K562 (cell line): ENCODE measurements at regions not wholly inside any gene's neighbourhood (a gene's known extent, or its start where the extent isn't known, plus 50 kb on each side); places are given as distances from the start of the nearest gene placed in this dataset.
A peak's percentile ranks its signal among the peaks of the same experiment; 100 is the strongest.

Experiments
- CHD2 ChIP-seq: IDR thresholded peaks from 2 replicates; pipeline ENCODE4 v1.6.1; 2011; ENCODE audit warnings: low read depth, low read length
- CREB1 ChIP-seq, 2 experiments: sonication (generic) in 1 of 2; formaldehyde crosslinking in 1 of 2; IDR thresholded peaks; 2 replicates each; pipeline versions ENCODE4 v1.6.1 to v1.8.0; 2012 to 2022; ENCODE audit warnings: inconsistent platforms in 1 of 2, mild to moderate bottlenecking in 1 of 2, missing genetic modification reagents in 1 of 2, moderate library complexity in 1 of 2
- CREM ChIP-seq: IDR thresholded peaks from 2 replicates; pipeline ENCODE4 v1.6.1; 2014; ENCODE audit warnings: antibody characterized with exemption, low read depth
- DNMT1 ChIP-seq: fragments of 450-650 bp; IDR thresholded peaks from 2 replicates; pipeline ENCODE4 v1.6.1; 2016; ENCODE audit warnings: antibody characterized with exemption, mild to moderate bottlenecking
- ESRRA ChIP-seq: fragments of 450-650 bp; IDR thresholded peaks from 2 replicates; pipeline ENCODE4 v1.6.1; 2014; ENCODE audit warnings: low read depth, mild to moderate bottlenecking, moderate library complexity, borderline replicate concordance
- EWSR1 ChIP-seq: fragments of 450-650 bp; IDR thresholded peaks from 2 replicates; pipeline ENCODE4 v1.6.1; 2018; ENCODE audit warnings: borderline replicate concordance, mild to moderate bottlenecking, low read depth, moderate library complexity; ENCODE audit not compliant: partially characterized antibody
- GTF2F1 ChIP-seq: IDR thresholded peaks from 2 replicates; pipeline ENCODE4 v1.6.1; 2011; ENCODE audit warnings: low read depth, low read length, improper control_type of control experiment
- HDAC1 ChIP-seq, 2 experiments: fragments of 450-650 bp; IDR thresholded peaks; 2 replicates each; pipeline ENCODE4 v1.6.1; 2016 to 2017; ENCODE audit warnings: inconsistent platforms in 1 of 2, mild to moderate bottlenecking in 1 of 2, moderate library complexity in 1 of 2
- MIER1 ChIP-seq: fragments of 450-650 bp; IDR thresholded peaks from 2 replicates; pipeline ENCODE4 v1.6.1; 2016; ENCODE audit warnings: antibody characterized with exemption, mild to moderate bottlenecking, low read depth
- RUNX1 ChIP-seq: sonication (generic); IDR thresholded peaks from 2 replicates; pipeline ENCODE4 v1.6.1; 2016; ENCODE audit warnings: antibody characterized with exemption, low read depth
- SRSF9 ChIP-seq: fragments of 200-400 bp; formaldehyde crosslinking; IDR thresholded peaks from 2 replicates; pipeline ENCODE4 v1.6.1; 2017; ENCODE audit warnings: low read depth, low read length, borderline replicate concordance
- ZNF134 ChIP-seq: fragments of 250-450 bp; sonication (Bioruptor Pico); conservative IDR thresholded peaks from 2 replicates; pipeline ENCODE4 v1.4.0; 2020
- ZNF224 ChIP-seq: sonication (generic); formaldehyde crosslinking; IDR thresholded peaks from 2 replicates; pipeline ENCODE4 v1.8.0; 2022; ENCODE audit warnings: mild to moderate bottlenecking, missing genetic modification reagents
- ZSCAN29 ChIP-seq: fragments of 450-650 bp; IDR thresholded peaks from 2 replicates; pipeline ENCODE4 v1.6.1; 2017
- TF ChIP-seq, protein P1 (sequence below): fragments of 450-650 bp; IDR thresholded peaks from one replicate; pipeline ENCODE4 v1.6.1; 2018; ENCODE audit warnings: mild to moderate bottlenecking, moderate library complexity; ENCODE audit not compliant: partially characterized antibody
- TF ChIP-seq, protein P2 (sequence below): sonication (generic); formaldehyde crosslinking; IDR thresholded peaks from 2 replicates; pipeline ENCODE4 v1.8.1; 2023; ENCODE audit warnings: mild to moderate bottlenecking, missing genetic modification reagents
- TF ChIP-seq, protein P3 (sequence below): sonication (generic); formaldehyde crosslinking; IDR thresholded peaks from 2 replicates; pipeline ENCODE4 v1.8.1; 2023; ENCODE audit warnings: missing genetic modification reagents, mild to moderate bottlenecking, borderline replicate concordance
- TF ChIP-seq, protein P4 (sequence below): fragments of 450-650 bp; IDR thresholded peaks from 2 replicates; pipeline ENCODE4 v1.6.1; 2016; ENCODE audit warnings: missing biosample characterization, missing genetic modification characterization

DNA sequence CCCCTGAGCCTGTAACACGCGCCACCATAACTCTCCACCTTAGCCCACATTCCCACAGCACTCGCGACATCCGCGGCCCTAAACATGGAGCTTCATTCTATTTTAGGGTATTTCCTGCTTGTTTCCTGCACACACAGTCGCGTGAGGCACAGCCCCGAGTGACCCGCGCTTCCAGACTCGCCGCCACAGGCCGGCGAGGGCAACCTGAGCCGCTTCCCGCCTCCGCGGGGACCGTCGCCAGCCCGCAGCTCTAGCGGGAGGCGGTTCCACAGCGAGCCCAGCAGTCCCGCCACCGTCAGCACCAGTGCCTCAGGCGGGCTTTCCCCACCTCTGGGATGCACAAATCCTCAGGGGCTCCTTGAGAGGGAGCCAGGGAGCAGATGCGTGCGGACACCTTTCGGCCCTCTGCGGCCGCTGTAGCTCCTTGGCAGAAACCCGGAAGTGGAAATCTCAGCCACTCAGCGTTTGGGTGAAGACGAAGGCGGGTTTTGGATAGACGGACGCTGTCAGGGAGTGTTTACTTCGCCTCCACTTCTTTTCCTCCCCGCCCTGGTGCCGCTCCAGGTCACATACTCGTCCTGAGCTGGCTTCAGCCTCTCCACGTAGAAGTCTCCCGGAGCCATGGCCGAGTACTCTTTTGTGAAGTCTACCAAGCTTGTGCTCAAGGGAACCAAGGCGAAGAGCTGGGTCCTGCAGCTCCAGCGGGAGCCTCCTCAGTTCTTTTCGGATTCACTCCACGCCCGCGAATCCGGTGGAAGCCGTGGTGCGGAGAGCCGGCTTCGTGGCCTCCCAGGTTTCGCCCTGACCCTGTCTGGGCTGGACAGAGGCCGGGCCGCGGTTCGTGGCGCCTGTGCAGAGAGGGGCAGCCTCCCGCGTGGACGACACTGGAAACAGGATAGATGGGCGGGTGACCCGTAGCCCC is 2177.4 kb upstream of the DEFB115 start (continued):
- TF ChIP-seq ESRRA (no peak), MIER1 (no peak), SRSF9 (no peak), HDAC1 (IDR thresholded peaks at IDR 0.05) (peak in 1 of 2 experiments; percentile 21; a peak in 2 of 4 replicates), CHD2 (no peak), CREM (peak; percentile 46; the same call in 1 of the 2 replicates), CREB1 (IDR thresholded peaks at IDR 0.05) (0 out of 2 replicates have a peak, but pooled peaks have one; percentile 10), CREB1 (CRISPR knock-in tag; IDR thresholded peaks at IDR 0.05) (no peak), DNMT1 (no peak), ZSCAN29 (no peak), GTF2F1 (0 out of 2 replicates have a peak, but pooled peaks have one; percentile 17), ZNF224 (CRISPR knock-in tag) (no peak), RUNX1 (no peak), EWSR1 (no peak), ZNF134 (no peak)
- TF ChIP-seq, protein P1, sequence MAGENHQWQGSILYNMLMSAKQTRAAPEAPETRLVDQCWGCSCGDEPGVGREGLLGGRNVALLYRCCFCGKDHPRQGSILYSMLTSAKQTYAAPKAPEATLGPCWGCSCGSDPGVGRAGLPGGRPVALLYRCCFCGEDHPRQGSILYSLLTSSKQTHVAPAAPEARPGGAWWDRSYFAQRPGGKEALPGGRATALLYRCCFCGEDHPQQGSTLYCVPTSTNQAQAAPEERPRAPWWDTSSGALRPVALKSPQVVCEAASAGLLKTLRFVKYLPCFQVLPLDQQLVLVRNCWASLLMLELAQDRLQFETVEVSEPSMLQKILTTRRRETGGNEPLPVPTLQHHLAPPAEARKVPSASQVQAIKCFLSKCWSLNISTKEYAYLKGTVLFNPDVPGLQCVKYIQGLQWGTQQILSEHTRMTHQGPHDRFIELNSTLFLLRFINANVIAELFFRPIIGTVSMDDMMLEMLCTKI = no peak
- TF ChIP-seq, protein P2, sequence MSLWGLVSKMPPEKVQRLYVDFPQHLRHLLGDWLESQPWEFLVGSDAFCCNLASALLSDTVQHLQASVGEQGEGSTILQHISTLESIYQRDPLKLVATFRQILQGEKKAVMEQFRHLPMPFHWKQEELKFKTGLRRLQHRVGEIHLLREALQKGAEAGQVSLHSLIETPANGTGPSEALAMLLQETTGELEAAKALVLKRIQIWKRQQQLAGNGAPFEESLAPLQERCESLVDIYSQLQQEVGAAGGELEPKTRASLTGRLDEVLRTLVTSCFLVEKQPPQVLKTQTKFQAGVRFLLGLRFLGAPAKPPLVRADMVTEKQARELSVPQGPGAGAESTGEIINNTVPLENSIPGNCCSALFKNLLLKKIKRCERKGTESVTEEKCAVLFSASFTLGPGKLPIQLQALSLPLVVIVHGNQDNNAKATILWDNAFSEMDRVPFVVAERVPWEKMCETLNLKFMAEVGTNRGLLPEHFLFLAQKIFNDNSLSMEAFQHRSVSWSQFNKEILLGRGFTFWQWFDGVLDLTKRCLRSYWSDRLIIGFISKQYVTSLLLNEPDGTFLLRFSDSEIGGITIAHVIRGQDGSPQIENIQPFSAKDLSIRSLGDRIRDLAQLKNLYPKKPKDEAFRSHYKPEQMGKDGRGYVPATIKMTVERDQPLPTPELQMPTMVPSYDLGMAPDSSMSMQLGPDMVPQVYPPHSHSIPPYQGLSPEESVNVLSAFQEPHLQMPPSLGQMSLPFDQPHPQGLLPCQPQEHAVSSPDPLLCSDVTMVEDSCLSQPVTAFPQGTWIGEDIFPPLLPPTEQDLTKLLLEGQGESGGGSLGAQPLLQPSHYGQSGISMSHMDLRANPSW (CRISPR knock-in tag) = no peak
- TF ChIP-seq, protein P3, sequence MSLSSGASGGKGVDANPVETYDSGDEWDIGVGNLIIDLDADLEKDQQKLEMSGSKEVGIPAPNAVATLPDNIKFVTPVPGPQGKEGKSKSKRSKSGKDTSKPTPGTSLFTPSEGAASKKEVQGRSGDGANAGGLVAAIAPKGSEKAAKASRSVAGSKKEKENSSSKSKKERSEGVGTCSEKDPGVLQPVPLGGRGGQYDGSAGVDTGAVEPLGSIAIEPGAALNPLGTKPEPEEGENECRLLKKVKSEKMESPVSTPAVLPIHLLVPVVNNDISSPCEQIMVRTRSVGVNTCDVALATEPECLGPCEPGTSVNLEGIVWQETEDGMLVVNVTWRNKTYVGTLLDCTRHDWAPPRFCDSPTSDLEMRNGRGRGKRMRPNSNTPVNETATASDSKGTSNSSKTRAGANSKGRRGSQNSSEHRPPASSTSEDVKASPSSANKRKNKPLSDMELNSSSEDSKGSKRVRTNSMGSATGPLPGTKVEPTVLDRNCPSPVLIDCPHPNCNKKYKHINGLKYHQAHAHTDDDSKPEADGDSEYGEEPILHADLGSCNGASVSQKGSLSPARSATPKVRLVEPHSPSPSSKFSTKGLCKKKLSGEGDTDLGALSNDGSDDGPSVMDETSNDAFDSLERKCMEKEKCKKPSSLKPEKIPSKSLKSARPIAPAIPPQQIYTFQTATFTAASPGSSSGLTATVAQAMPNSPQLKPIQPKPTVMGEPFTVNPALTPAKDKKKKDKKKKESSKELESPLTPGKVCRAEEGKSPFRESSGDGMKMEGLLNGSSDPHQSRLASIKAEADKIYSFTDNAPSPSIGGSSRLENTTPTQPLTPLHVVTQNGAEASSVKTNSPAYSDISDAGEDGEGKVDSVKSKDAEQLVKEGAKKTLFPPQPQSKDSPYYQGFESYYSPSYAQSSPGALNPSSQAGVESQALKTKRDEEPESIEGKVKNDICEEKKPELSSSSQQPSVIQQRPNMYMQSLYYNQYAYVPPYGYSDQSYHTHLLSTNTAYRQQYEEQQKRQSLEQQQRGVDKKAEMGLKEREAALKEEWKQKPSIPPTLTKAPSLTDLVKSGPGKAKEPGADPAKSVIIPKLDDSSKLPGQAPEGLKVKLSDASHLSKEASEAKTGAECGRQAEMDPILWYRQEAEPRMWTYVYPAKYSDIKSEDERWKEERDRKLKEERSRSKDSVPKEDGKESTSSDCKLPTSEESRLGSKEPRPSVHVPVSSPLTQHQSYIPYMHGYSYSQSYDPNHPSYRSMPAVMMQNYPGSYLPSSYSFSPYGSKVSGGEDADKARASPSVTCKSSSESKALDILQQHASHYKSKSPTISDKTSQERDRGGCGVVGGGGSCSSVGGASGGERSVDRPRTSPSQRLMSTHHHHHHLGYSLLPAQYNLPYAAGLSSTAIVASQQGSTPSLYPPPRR = no peak
- TF ChIP-seq, protein P4, sequence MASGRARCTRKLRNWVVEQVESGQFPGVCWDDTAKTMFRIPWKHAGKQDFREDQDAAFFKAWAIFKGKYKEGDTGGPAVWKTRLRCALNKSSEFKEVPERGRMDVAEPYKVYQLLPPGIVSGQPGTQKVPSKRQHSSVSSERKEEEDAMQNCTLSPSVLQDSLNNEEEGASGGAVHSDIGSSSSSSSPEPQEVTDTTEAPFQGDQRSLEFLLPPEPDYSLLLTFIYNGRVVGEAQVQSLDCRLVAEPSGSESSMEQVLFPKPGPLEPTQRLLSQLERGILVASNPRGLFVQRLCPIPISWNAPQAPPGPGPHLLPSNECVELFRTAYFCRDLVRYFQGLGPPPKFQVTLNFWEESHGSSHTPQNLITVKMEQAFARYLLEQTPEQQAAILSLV (tag) = no peak
